ENCODE measurements at regions not wholly inside any gene's neighbourhood (a gene's known extent, or its start where the extent isn't known, plus 50 kb on each side); places are given as distances from the start of the nearest gene placed in this dataset.

DNA sequence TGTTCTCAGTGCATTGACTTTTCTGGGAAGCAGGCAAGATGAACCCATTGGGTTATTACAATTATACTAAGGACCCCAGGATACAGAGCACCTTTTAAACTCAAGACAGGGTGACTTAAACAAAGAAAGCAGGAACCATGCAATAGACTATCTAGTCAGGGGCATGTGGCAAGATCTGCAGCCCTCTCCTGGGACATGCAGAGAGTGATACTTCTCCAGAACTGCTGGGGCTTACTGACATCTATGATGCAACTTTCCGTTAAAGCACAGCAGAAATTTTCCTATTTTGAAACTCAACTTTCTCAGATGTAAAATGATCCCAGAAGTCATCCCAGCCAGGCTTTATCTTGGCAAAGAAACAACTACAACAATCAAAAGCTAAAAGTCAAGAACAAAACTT, 162.2 kb upstream of the HNMT start:
- TF ChIP-seq POLR2AphosphoS5 (IDR thresholded peaks at IDR 0.05; ENCODE audit: borderline replicate concordance, low read depth, low read length) (no peak), EZH2 (IDR thresholded peaks at IDR 0.05) (no peak)

Data from SK-N-MC (cell line).